NCI-H2196 (cell line): ENCODE measurements at regions not wholly inside any gene's neighbourhood (a gene's known extent, or its start where the extent isn't known, plus 50 kb on each side); places are given as distances from the start of the nearest gene placed in this dataset.
"Not testable (repeated sequence)": the region's sequence is repeated elsewhere in the genome, so short reads cannot be mapped to it uniquely, and the experiment has no call there.

Experiments used
- DNase-seq: peaks from one replicate; lab custom pipeline; 2025; ENCODE audit not compliant: unreplicated experiment; lab: John Stamatoyannopoulos, UW

DNA sequence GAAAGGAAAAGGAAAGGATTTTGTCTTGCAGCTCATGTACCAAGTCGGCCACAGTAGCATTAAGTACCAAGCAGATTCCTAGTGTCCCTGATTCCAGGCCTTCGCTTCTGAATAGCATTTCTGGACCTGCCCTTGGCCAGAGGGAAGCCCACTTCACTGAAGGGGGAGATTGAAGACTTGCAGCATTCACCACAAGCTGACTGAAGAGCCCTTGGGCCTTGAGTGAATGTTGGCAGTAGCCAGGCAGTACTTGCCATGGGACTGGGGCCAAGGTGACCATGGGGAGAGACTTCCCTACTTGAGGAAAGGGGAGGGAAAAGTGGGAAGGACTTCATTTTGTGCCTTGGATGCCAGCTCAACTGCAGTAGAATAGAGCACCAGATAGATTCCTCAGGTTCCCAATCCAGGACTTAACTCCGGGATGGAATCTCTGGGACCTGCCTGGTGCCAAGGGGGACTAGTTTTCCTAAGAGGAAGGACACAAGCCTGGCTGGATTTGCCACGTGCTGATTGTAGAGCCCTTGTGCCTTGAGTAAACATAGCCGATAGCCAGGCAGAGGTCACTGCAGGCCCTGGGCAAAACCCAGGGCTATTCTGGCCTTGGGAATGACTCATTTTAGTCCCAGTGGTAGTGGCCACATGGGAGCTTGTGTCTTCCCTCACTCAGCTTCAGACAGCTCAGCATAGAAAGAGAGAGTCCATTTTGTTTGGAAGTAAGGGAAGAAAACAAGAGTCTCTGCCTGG is 141.7 kb upstream of the KCND2 start:
- DNase-seq: no peak

DNA sequence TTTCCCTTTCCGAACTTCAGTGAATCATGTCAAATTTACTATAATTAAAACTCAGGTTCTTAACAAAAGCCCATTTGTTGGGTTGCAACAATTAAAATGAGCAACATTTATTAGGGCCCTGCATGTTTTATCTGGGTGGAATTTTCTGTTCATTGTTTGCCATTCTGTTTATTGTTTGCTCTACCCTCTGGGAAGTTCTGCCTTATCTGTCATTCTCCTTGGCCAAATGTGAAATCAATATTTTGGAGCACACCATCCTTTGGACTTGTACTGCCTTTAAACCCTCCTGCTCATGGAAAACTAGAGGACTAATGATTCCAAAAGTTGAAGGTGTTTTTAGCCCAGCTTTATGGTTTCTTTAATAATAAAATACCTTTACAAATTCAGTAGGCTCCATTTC is 134.5 kb upstream of the KCND2 start:
- no peak for DNase-seq

DNA sequence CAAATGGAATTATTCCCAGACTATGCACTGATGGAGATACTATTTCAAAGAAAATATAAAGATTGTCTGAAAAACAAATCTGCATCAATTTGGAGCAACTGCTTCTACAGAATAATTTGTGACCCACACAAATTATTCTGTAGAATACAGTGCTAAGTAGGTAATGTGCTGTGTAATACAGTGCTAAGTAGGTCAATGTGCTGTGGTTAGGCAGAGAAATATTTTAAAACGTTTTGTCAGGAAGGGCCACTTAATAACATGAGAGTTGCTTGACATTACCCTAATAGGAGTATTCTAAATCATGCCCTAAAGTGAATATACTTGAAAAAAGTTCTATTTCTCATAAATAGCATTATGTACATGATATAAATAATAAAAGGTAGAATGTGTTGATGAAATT is 116.5 kb upstream of the KCND2 start:
- DNase-seq: no peak

DNA sequence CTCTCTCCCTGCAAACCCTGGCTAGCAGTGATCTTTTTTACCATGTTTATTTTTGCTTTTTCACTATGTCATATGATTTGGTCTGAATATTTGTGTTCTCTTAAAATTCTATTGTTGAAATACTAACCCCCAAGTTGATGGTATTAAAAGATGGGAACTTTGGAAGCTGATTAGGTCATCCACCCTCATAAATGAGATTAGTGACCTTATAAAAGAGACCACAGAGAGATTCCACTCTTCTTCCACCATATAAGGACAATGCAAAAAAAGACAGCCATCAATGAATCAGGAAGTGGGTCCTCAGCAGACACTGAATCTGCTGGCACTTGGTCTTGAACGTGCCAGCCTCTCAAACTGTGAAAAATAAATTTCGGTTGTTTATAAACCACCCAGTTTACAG is 112.8 kb upstream of the KCND2 start:
- no peak for DNase-seq

DNA sequence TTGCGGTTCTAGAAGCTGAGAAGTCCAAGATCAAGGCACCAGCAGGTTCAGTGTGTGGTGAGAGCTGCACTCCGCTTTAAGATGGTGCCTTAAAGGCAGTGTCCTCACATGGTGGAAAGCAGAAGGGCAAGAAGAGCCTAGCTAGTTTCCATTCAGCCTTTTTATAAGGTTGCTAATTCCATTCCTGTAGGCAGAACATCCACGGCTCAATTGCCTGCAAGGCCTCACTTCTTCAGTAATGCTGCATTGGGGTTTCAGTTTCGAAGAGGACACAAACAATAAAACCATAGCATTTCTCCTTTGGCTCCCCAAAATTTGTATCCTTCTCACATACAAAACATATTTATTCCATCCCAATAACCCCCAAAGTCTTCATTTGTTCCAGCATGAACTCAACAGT is 109.5 kb upstream of the KCND2 start:
- DNase-seq: no peak

DNA sequence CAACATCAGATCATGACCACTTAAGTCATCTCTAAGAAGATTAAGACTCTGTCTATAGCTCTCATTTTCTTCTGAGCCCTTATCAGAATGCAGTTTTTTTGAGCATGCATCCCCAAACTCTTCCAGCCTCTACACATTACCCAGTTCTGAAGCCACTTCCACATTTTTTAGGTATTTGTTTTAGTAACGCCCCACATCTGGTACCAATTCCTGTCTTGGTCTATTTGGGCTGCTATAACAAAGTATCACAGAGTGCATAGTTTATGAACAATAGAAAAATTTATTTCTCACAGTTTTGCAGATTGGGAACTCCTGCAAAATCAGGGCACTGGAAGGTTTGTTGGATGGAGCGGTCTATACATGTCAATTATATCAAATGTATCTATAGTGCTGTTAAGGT is 107.7 kb upstream of the KCND2 start:
- no peak for DNase-seq

DNA sequence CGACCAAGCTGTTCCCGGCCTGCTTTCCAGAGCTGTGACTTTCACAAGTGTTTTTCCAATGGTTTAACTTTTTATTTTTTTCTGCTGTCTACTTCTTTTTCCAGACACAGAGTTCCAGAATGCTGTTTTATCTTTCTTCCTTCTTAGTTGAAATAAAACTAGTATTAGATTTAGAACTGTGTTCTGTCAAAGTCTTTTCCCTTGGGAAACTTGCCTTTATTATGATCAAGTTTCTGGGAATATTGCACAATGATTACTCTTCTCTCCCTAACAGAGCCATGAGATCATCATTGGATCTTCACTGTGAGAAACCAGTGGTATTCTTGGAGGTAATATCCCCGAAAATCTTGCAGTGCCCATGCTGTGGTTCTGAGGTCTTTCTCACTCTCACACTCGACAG is 104.9 kb upstream of the KCND2 start:
- no peak for DNase-seq

DNA sequence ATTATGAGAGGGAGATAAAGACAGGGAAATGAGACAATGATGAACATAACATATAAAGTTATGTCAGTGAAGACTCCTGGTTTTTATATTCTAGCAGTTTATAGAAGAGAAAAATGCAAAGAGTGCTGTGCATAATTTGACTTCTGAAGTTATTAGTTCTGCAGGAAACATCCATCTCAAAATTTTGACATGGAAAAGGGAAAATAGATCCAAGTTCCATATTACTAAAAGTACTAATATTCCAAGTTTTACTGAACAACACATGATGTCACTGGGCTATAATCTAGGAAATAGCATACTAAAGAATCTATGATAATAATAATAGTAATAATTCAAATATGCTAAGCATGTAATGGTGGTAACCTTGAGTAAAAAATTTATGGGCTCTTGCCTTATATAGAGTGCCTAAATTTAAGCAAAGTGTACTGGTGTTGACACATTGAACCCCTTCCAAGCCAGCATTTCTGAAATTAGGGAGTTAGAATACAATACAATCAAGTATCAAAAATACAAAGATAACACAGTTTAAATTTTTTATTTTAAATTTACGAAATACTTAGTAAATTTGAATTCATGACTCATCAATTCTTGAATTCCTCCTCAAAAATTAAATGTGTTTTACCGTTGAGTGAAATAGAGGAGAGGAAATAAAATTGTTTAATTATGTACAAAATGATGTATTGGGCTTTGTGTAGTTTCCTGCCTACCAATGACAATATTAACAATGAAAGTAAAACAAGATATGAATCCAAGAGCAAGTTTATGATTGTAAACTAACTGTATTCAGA is 102.8 kb upstream of the KCND2 start:
- no peak for DNase-seq

DNA sequence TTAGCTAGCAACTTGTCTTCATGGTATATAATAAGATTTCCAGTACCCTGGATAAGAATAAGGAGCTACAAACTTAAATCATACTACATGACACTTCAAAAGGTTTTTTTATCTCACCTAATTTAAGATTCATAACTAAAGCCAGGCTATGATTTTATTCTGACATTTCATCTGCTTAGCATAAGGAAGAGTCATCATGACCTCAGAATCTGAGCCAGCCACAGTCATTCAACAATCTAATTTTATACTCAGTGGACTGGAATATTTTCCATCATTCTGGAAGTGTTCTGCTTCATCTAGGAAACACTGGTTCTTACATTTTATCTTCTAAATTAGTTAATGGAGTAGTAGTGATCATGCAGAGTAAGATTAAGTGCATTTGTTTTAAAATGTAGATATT is 102.1 kb upstream of the KCND2 start:
- DNase-seq: no peak

DNA sequence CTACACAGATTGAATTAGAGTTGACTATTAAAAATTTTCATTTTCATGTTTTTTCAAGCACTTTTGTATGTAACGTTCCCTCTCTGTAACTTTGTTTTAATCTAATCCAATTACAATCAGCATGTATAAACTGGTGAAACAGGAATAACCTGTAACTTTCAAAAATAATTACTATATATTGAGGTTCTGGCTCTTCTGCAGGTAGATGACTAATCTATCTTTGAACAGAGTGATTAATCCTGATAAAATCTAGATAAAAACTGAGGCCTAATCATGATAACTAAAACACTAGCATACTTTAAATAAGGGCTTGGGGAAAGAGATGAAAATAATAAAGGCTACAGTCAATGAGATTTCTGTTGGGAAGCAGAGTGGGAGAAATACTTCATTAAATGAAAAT is 101.6 kb upstream of the KCND2 start:
- DNase-seq: no peak

DNA sequence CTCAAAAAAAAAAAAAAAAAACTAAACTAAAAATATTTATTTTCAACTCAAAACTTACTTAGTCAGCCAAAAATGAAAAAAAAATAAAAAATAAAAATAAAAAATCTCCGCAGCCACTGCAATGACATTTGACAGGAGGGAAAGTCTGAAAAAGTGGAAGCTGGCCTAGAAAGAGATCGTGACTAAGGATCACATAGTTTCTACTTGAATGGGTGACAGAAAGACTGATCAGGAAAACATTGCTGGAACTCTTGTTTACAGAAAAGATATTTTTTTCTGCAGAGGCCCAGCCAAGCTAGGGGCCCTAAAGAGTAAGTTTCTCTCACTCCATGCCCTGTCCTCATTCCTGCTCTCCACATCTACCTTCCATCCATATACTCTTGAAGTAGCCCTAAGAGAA is 92.8 kb upstream of the KCND2 start:
- no peak for DNase-seq

DNA sequence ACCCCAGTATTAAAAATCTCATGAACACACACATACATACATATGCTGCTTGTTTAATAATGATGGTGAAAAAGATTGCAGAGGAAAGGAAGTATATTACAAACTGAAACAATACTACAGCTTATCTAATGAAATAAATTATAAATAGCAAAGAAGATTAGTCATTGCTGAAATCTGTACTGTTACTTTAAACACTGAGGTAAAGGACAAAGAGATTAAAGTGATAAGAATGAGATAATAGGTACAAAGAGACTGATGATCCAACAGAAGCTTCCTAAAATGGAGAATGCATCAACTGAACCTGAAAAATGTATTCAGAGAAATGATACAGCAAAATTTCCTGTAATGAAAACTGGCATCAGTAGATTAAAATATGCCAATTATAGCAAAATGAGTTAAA is 91.5 kb upstream of the KCND2 start:
- no peak for DNase-seq

DNA sequence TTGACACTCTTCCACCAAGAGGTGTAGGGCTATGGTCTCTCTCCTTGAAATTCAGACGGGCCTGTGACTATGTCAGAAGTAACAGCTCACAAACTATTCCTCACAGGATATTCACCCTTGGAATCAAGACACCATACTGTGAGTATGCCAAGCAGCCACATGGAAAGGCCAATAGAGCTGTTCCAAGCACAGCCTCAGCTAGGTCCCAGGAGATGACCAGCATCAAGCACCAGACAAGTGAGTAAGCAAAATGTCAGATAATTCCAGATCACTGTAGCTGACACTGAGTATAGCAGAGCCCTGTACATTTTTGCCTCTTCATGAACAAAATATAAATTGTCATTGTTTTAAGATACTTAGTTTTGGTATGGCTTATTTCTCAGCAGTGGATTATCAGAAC is 88.1 kb upstream of the KCND2 start:
- DNase-seq: no peak

DNA sequence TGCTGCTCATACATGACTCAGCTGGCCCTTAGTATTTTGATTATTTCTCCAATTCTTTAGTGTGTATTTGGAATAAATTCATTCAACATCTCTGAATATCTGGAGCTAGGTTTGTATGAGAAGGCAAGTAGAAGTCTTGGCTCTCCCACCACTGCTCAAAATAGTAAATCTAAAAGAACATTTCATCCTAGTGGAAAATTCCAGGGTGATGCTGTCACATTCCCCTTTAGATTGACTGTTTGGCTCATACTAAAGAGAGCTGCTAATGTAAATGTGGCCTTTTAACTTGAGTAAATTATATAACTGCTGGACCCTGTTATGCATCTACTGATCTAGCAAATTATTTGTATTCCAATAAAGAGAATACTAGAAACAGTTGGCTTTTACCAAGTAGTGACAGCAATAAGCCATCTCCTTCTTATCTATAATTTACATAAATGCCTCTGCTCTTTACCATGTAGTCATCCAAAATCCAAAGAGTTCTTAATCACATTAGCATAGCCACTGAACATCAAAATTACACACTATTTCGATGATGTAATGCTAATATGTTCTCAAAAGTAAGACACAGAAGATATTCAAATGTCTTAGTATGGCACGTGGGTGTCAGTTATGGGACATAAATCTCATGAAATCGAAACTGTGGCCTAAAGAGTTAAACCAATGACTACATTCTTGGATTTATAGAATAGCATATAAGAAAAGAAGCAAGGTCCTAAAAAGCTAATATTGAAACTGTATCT is 86.9 kb upstream of the KCND2 start:
- no peak for DNase-seq

DNA sequence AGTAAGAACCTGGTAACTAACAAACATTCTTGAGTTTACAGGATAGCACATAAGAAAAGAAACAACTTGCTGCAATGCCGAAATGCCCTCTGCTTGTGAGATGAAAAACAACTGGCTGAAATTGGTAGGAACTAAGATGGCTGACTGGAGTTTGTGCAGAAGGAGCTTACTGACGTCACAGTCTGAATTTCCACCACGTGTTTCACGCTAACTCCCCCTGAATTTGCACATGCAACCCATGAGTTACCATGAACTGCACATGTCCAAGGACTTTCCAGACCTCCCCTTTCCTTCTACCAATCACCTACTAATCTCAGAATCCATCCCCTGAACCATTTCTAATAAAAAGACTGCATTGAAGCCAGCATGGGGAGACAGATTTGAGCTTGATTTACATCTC is 86.3 kb upstream of the KCND2 start:
- no peak for DNase-seq

DNA sequence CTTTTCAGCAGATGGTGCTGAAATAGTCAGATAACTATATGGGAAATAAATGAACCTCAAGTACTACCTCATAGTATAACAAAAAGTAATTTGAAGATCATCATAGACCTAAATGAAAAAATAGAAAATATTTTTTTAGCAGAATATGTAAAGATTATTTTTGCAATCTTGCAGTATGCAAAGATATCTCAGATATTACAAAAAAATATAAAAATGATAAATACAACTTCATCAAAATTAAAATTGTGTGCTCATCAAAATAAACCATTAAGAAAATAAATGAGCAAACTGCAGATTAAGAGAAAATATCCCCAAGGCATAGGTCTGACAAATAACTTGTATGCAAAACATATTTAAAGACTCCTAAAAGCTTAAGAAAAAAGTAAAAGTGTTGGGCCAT is 83.4 kb upstream of the KCND2 start:
- DNase-seq: no peak

DNA sequence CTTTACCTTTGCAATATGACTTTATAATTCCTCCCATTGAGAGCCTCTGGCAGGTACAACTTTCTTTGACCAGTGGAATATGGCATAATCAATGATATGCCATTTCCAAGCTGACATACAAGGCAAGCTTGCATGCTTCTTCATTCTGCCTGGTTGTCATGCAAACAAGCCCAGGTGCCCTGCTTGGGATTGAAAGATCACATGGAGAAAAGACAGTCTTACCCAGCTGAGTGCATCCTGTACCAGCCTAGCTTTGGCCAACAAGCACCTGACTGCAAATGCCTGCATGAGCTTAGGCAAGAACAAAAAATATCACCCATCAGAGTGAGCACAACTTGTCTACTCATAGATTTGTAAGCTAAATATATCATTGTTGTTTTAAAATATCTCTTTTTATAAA is 82.9 kb upstream of the KCND2 start:
- DNase-seq: no peak

DNA sequence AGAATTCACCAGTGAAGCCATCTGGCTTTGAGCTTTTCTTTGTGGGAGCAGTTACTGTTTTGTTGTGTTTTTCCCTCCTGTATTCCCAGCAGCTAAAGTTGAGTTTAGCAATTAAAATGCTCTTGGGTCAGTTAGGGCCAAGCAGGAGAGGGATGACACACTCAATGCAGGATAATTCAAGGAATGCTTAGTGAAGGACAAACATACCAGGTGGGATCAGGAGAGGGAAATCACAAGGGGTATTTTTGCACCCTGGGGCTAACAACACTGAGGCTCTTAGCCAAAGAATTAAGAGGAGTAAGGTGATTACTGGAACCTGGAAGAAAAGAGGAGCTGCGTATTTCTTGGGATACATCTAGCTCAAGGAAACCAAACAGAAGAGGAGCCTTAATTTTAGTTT is 82.4 kb upstream of the KCND2 start:
- no peak for DNase-seq

DNA sequence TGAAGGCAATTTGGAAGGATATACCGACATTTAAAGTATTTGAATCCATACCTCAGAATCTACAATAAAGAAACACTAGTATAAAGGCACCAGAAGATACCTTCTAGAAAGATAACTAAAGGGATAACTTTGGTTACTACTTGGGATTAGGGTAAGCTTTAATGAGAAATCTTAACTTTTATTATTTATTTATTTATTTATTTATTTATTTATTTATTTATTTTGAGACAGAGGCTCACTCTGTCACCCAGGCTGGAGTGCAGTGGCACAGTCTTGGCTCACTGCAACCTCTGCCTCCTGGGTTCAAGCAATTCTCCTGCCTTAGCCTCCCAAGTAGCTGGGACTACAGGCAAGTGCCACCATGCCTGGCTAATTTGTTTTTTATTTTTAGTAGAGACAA is 81.6 kb upstream of the KCND2 start:
- DNase-seq: not testable (repeated sequence)

DNA sequence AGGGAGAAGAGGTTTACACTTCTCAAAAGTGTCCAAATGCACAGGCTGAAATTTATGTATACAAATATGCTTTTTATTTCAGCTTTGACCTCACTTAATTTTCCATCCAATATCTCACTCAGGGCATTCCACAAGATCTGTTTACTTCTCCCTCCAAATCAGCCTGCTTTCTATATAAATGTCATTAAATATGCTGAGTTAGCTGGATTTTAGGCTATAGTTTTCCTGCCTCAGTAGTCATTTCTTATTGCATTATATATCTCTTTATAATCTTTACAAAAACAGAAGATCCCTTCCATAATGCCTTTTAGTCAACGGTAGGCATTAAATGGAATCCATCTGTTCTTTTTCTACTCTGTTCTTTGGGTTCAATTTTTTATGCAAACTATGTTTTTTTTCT is 71.7 kb upstream of the KCND2 start:
- no peak for DNase-seq

DNA sequence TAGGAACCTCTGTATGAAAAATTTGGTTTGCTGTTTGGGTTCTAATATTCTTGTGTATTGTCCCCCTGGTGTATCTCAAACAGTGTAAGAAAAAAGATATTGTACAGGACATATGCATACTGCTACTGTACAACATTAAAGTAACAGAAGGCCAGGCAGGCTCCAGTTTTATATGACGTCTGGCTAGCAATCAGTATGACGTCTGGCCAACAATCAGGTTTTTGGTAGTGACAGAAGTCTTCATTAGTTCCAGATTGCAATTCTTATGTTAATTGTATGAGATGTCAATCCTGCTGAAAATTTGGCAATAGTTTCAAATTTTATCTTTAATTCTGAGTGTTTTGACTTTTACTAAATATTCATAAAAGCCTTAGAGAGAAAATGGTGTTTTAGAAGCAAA is 67.9 kb upstream of the KCND2 start:
- no peak for DNase-seq

DNA sequence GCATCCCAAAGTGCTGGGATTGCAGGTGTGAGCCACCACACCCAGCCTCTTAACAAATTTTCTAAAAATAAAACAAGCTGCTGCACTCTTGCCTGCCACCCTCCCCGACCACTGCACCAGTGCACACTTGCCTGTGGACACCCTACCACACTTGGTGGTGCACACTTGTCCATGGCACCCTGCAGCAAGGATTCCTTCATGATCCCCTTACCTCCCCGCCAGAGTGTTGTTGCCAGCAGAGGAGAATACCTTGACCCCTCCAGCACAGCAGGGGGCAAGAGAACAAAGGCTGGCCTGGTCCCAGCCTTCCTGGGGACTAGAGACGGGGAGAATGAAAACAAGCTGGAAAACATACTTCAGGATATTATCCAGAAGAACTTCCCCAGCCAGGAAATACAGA is 65.9 kb upstream of the KCND2 start:
- DNase-seq: no peak
